K562 (cell line): ENCODE measurements at regions not wholly inside any gene's neighbourhood (a gene's known extent, or its start where the extent isn't known, plus 50 kb on each side); places are given as distances from the start of the nearest gene placed in this dataset.
A peak's percentile ranks its signal among the peaks of the same experiment; 100 is the strongest.

Experiments
- ATF7 ChIP-seq: fragments of 450-650 bp; IDR thresholded peaks from 2 replicates; pipeline ENCODE4 v1.7.1; 2014; ENCODE audit warnings: mild to moderate bottlenecking, moderate library complexity
- GATAD2A ChIP-seq: fragments of 450-650 bp; IDR thresholded peaks from 2 replicates; pipeline ENCODE4 v1.6.1; 2017
- HMG20A ChIP-seq: fragments of 450-650 bp; formaldehyde crosslinking; conservative IDR thresholded peaks from 2 replicates; pipeline ENCODE4 v1.4.0; 2020; ENCODE audit warnings: mild to moderate bottlenecking, mixed read lengths
- HMG20B ChIP-seq: fragments of 250-450 bp; sonication (Bioruptor Pico); IDR thresholded peaks from 2 replicates; pipeline ENCODE4 v1.5.0; 2021; ENCODE audit warnings: mild to moderate bottlenecking
- NFE2L1 ChIP-seq: fragments of 450-650 bp; IDR thresholded peaks from 2 replicates; pipeline ENCODE4 v1.6.1; 2016; ENCODE audit warnings: missing genetic modification characterization, low read depth, mild to moderate bottlenecking, missing compliant biosample characterization, moderate library complexity, borderline replicate concordance
- PCBP2 ChIP-seq: fragments of 200-400 bp; formaldehyde crosslinking; IDR thresholded peaks from 2 replicates; pipeline ENCODE4 v1.6.1; 2018; ENCODE audit warnings: low read length, low read depth, mild to moderate bottlenecking, moderate library complexity; ENCODE audit not compliant: poor library complexity, severe bottlenecking
- PHTF2 ChIP-seq: fragments of 250-450 bp; sonication (Bioruptor Pico); IDR thresholded peaks from 2 replicates; pipeline ENCODE4 v1.5.0; 2021; ENCODE audit warnings: mild to moderate bottlenecking
- STAT5B ChIP-seq: fragments of 250-450 bp; sonication (Bioruptor Pico); IDR thresholded peaks from 2 replicates; pipeline ENCODE4 v1.8.0; 2021; ENCODE audit warnings: mild to moderate bottlenecking, inconsistent platforms
- TFAP4 ChIP-seq: sonication (generic); formaldehyde crosslinking; IDR thresholded peaks from 2 replicates; pipeline ENCODE4 v1.8.0; 2022; ENCODE audit warnings: missing genetic modification reagents, mild to moderate bottlenecking, moderate library complexity, borderline replicate concordance
- ZBTB33 ChIP-seq: sonication (generic); formaldehyde crosslinking; IDR thresholded peaks from 2 replicates; pipeline ENCODE4 v1.8.1; 2023; ENCODE audit warnings: mild to moderate bottlenecking, missing genetic modification reagents
- ZEB2 ChIP-seq: fragments of 450-650 bp; IDR thresholded peaks from 2 replicates; pipeline ENCODE4 v1.6.1; 2016
- ZNF217 ChIP-seq: sonication (generic); formaldehyde crosslinking; IDR thresholded peaks from 2 replicates; pipeline ENCODE4 v1.8.0; 2022; ENCODE audit warnings: mild to moderate bottlenecking, missing genetic modification reagents
- ZNF384 ChIP-seq: IDR thresholded peaks from 2 replicates; pipeline ENCODE4 v1.6.1; 2012; ENCODE audit warnings: low read depth, low read length, improper control_type of control experiment
- TF ChIP-seq, protein P1 (sequence below), 2 experiments: fragments of 450-650 bp in 1 of 2; IDR thresholded peaks; 2 replicates each; pipeline ENCODE4 v1.6.1; 2011 to 2017; ENCODE audit warnings: low read depth in 2 of 2, antibody characterized with exemption in 1 of 2, borderline replicate concordance in 1 of 2, low read length in 1 of 2, mild to moderate bottlenecking in 1 of 2, mixed read lengths in 1 of 2; ENCODE audit not compliant: control insufficient read depth in 1 of 2
- TF ChIP-seq, protein P2 (sequence below): fragments of 250-450 bp; sonication (Bioruptor Pico); IDR thresholded peaks from 2 replicates; pipeline ENCODE4 v1.8.0; 2021; ENCODE audit warnings: borderline replicate concordance, mild to moderate bottlenecking, moderate library complexity; ENCODE audit not compliant: poor library complexity, severe bottlenecking
- TF ChIP-seq, protein P3 (sequence below): fragments of 200-800 bp; sonication (Bioruptor generic); IDR thresholded peaks from 2 replicates; pipeline ENCODE4 v1.6.1; 2017; ENCODE audit warnings: missing genetic modification characterization, missing compliant biosample characterization
- TF ChIP-seq, protein P4 (sequence below): fragments of 250-450 bp; sonication (Bioruptor Pico); IDR thresholded peaks from 2 replicates; pipeline ENCODE4 v1.5.0; 2021

DNA sequence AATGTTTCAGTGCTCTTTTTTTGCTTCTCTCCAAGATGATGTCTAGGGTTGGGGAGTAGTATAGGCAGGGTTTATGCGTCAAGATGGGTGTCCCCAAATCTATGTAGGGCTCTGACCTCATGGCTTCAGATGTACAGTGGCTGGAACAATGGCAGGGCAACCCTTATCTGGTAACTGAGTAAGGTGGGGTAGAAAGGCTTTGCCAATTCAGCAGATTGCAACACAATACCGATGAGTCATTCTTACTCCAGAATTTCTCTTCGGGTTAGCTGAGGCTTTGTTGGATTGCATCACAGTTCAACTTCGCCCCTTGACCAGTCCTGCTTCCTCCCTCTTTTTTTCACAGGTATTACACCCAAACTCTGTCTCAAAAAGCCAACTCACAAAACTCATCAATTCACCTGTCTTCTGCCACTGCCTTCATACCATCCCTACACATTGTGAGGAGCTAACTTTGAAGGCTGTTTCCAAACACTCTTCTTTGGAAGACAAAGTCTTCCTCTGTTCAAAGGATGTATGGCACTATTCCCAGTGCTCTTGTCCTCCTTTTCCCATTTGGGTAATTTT lies 190.2 kb upstream of the CNOT2 start (continued):
- TF ChIP-seq STAT5B = no peak
- TF ChIP-seq ATF7 = peak; percentile 95
- TF ChIP-seq, protein P1, sequence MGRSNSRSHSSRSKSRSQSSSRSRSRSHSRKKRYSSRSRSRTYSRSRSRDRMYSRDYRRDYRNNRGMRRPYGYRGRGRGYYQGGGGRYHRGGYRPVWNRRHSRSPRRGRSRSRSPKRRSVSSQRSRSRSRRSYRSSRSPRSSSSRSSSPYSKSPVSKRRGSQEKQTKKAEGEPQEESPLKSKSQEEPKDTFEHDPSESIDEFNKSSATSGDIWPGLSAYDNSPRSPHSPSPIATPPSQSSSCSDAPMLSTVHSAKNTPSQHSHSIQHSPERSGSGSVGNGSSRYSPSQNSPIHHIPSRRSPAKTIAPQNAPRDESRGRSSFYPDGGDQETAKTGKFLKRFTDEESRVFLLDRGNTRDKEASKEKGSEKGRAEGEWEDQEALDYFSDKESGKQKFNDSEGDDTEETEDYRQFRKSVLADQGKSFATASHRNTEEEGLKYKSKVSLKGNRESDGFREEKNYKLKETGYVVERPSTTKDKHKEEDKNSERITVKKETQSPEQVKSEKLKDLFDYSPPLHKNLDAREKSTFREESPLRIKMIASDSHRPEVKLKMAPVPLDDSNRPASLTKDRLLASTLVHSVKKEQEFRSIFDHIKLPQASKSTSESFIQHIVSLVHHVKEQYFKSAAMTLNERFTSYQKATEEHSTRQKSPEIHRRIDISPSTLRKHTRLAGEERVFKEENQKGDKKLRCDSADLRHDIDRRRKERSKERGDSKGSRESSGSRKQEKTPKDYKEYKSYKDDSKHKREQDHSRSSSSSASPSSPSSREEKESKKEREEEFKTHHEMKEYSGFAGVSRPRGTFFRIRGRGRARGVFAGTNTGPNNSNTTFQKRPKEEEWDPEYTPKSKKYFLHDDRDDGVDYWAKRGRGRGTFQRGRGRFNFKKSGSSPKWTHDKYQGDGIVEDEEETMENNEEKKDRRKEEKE (IDR thresholded peaks at IDR 0.05; ENCODE audit: borderline replicate concordance in 1 of 2, control insufficient read depth in 1 of 2, low read depth in 2 of 2, low read length in 1 of 2) = no peak
- TF ChIP-seq ZNF217 (CRISPR knock-in tag) = no peak
- no peak for TF ChIP-seq TFAP4
- no peak for TF ChIP-seq HMG20A (CRISPR knock-in tag)
- peak; percentile 78 for TF ChIP-seq ZEB2
- TF ChIP-seq, protein P2, sequence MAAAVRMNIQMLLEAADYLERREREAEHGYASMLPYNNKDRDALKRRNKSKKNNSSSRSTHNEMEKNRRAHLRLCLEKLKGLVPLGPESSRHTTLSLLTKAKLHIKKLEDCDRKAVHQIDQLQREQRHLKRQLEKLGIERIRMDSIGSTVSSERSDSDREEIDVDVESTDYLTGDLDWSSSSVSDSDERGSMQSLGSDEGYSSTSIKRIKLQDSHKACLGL (CRISPR knock-in tag) = no peak
- TF ChIP-seq GATAD2A = 0 out of 2 replicates have a peak, but pooled peaks have one; percentile 53
- no peak for TF ChIP-seq PHTF2 (CRISPR knock-in tag)
- TF ChIP-seq, protein P3, sequence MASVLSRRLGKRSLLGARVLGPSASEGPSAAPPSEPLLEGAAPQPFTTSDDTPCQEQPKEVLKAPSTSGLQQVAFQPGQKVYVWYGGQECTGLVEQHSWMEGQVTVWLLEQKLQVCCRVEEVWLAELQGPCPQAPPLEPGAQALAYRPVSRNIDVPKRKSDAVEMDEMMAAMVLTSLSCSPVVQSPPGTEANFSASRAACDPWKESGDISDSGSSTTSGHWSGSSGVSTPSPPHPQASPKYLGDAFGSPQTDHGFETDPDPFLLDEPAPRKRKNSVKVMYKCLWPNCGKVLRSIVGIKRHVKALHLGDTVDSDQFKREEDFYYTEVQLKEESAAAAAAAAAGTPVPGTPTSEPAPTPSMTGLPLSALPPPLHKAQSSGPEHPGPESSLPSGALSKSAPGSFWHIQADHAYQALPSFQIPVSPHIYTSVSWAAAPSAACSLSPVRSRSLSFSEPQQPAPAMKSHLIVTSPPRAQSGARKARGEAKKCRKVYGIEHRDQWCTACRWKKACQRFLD (CRISPR knock-in tag) = no peak
- TF ChIP-seq ZBTB33 (CRISPR knock-in tag) = no peak
- TF ChIP-seq ZNF384 = peak; percentile 41; the same call in 1 of the 2 replicates
- TF ChIP-seq NFE2L1 = peak; percentile 80
- no peak for TF ChIP-seq HMG20B (CRISPR knock-in tag)
- TF ChIP-seq, protein P4, sequence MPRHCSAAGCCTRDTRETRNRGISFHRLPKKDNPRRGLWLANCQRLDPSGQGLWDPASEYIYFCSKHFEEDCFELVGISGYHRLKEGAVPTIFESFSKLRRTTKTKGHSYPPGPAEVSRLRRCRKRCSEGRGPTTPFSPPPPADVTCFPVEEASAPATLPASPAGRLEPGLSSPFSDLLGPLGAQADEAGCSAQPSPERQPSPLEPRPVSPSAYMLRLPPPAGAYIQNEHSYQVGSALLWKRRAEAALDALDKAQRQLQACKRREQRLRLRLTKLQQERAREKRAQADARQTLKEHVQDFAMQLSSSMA (CRISPR knock-in tag) = no peak
- no peak for TF ChIP-seq PCBP2
